ENCODE measurements at regions not wholly inside any gene's neighbourhood (a gene's known extent, or its start where the extent isn't known, plus 50 kb on each side); places are given as distances from the start of the nearest gene placed in this dataset.

- Mint-ChIP-seq H3K4me1 (no peaks in the 10 kb centered on the region), H3K36me3 (no peaks in the 10 kb centered on the region), H3K27ac (no peak overlapping the region), H3K27me3 (ENCODE audit: low read depth) (peaks cover 51% of the 10 kb centered on the region), H3K9me3 (no peaks in the 10 kb centered on the region), H3K4me3 (no peak overlapping the region)
- no peak for DNase-seq (ENCODE audit: low spot score in 2 of 2, unreplicated experiment in 2 of 2)
- TF ChIP-seq, protein P1, sequence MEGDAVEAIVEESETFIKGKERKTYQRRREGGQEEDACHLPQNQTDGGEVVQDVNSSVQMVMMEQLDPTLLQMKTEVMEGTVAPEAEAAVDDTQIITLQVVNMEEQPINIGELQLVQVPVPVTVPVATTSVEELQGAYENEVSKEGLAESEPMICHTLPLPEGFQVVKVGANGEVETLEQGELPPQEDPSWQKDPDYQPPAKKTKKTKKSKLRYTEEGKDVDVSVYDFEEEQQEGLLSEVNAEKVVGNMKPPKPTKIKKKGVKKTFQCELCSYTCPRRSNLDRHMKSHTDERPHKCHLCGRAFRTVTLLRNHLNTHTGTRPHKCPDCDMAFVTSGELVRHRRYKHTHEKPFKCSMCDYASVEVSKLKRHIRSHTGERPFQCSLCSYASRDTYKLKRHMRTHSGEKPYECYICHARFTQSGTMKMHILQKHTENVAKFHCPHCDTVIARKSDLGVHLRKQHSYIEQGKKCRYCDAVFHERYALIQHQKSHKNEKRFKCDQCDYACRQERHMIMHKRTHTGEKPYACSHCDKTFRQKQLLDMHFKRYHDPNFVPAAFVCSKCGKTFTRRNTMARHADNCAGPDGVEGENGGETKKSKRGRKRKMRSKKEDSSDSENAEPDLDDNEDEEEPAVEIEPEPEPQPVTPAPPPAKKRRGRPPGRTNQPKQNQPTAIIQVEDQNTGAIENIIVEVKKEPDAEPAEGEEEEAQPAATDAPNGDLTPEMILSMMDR (IDR thresholded peaks at IDR 0.05; ENCODE audit: unreplicated experiment), result no peak
These were observed 212.0 kb downstream of the PRDM2 start for GRCh38 chr1:13911697-13912619.

DNA sequence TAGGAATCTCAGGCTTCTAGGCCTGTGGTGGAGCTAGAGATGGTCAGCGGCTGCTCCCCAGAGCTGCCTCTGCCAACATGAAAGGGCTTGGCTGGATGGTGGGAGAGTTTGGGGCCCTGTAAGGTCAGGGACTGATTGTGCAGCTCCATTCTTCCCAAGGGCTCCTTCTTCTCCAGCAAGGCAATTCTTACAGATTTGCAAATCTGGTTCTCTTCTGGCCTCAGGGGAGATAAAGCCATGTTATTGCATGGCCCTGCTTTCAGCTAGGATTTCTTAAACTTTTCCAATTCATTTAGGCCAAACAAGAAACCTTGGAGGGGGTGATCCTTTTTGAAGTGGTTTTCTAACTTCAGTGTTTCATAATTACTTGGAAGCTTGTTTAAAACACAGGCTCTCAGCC lies 213.4 kb downstream of the PRDM2 start:
- H3K27me3 Mint-ChIP-seq (ENCODE audit: low read depth), result peaks cover 49% of the 10 kb centered on the region

GRCh38 chr1:13916530-13916929 lies 216.5 kb downstream of the PRDM2 start:
- Mint-ChIP-seq H3K4me1 (no peaks in the 10 kb centered on the region), H3K9me3 (peaks cover 18% of the 10 kb centered on the region), H3K27me3 (ENCODE audit: low read depth) (peaks cover 31% of the 10 kb centered on the region), H3K36me3 (no peaks in the 10 kb centered on the region), H3K27ac (no peak overlapping the region), H3K4me3 (no peak overlapping the region)
- TF ChIP-seq, protein P1 (IDR thresholded peaks at IDR 0.05; ENCODE audit: unreplicated experiment), result no peak
- DNase-seq (ENCODE audit: low spot score in 2 of 2, unreplicated experiment in 2 of 2), result no peak

More for the DNA sequence above, 213.4 kb downstream of the PRDM2 start:
- Mint-ChIP-seq H3K4me1 (no peaks in the 10 kb centered on the region), H3K9me3 (peaks cover 4% of the 10 kb centered on the region), H3K4me3 (no peak overlapping the region), H3K36me3 (no peaks in the 10 kb centered on the region), H3K27ac (no peak overlapping the region)
- TF ChIP-seq, protein P1 (IDR thresholded peaks at IDR 0.05; ENCODE audit: unreplicated experiment), result no peak
- DNase-seq (ENCODE audit: low spot score in 2 of 2, unreplicated experiment in 2 of 2), result no peak

GRCh38 chr1:13917607-13918006 lies 217.6 kb downstream of the PRDM2 start:
- no peak for DNase-seq (ENCODE audit: low spot score in 2 of 2, unreplicated experiment in 2 of 2)
- Mint-ChIP-seq H3K27ac (no peak overlapping the region), H3K9me3 (peaks cover 18% of the 10 kb centered on the region), H3K36me3 (no peaks in the 10 kb centered on the region), H3K4me1 (no peaks in the 10 kb centered on the region), H3K27me3 (ENCODE audit: low read depth) (peaks cover 23% of the 10 kb centered on the region), H3K4me3 (no peak overlapping the region)
- TF ChIP-seq, protein P1 (IDR thresholded peaks at IDR 0.05; ENCODE audit: unreplicated experiment), result no peak

- peaks cover 16% of the 10 kb centered on the region for H3K27me3 Mint-ChIP-seq (ENCODE audit: low read depth)
These were observed 218.9 kb downstream of the PRDM2 start for GRCh38 chr1:13918862-13919261.

More at GRCh38 chr1:13918862-13919261, 218.9 kb downstream of the PRDM2 start:
- Mint-ChIP-seq H3K9me3 (peaks cover 18% of the 10 kb centered on the region), H3K4me3 (no peak overlapping the region), H3K4me1 (no peaks in the 10 kb centered on the region), H3K36me3 (no peaks in the 10 kb centered on the region), H3K27ac (no peak overlapping the region)
- TF ChIP-seq, protein P1 (IDR thresholded peaks at IDR 0.05; ENCODE audit: unreplicated experiment), result no peak
- DNase-seq (ENCODE audit: low spot score in 2 of 2, unreplicated experiment in 2 of 2), result no peak

All from mesothelial cell of epicardium (in vitro differentiated cells).